Activated CD4-positive, alpha-beta T cell treated with anti-CD3 and anti-CD28 coated beads, Interleukin-2, Interleukin-6, amounts not matched to agents 100 ng/mL and 50 ng/mL, durations not matched to agents 16 hours and 8 hours (primary cell): ENCODE measurements at regions not wholly inside any gene's neighbourhood (a gene's known extent, or its start where the extent isn't known, plus 50 kb on each side); places are given as distances from the start of the nearest gene placed in this dataset.
A peak's percentile ranks its signal among the peaks of the same experiment; 100 is the strongest.

ENCODE experiments used
- DNase-seq: peaks from one replicate; pipeline ENCODE4 v3.0.0-alpha.2; 2020

- no peak for DNase-seq
These were observed 373.1 kb downstream of the ETS1 start for GRCh38 chr11:128214263-128214662.

- DNase-seq = no peak
These were observed 373.9 kb downstream of the ETS1 start for GRCh38 chr11:128213461-128213860.

GRCh38 chr11:128212324-128212723 is 375.0 kb downstream of the ETS1 start:
- DNase-seq = no peak

GRCh38 chr11:128210148-128210940 is 377.0 kb downstream of the ETS1 start:
- no peak for DNase-seq

GRCh38 chr11:128209138-128209435 is 378.3 kb downstream of the ETS1 start:
- no peak for DNase-seq

- no peak for DNase-seq
These were observed 378.8 kb downstream of the ETS1 start for GRCh38 chr11:128208329-128209137.

GRCh38 chr11:128207861-128208321 is 379.5 kb downstream of the ETS1 start:
- DNase-seq = no peak

GRCh38 chr11:128206461-128206860 is 380.9 kb downstream of the ETS1 start:
- no peak for DNase-seq

- no peak for DNase-seq
These were observed 381.6 kb downstream of the ETS1 start for GRCh38 chr11:128205796-128206195.

GRCh38 chr11:128204898-128205297 is 382.5 kb downstream of the ETS1 start:
- no peak for DNase-seq

- no peak for DNase-seq
These were observed 385.6 kb downstream of the ETS1 start for GRCh38 chr11:128201801-128202200.

GRCh38 chr11:128201009-128201408 is 386.3 kb downstream of the ETS1 start:
- DNase-seq = peak; percentile 76

GRCh38 chr11:128200467-128200866 is 386.9 kb downstream of the ETS1 start:
- DNase-seq = peak; percentile 38

GRCh38 chr11:128198216-128198772 is 389.1 kb downstream of the ETS1 start:
- DNase-seq = no peak

GRCh38 chr11:128196235-128196634 is 391.1 kb downstream of the ETS1 start:
- DNase-seq = no peak

- DNase-seq = peak; percentile 37
These were observed 391.6 kb downstream of the ETS1 start for GRCh38 chr11:128195756-128196155.

- peak; percentile 83 for DNase-seq
These were observed 392.2 kb downstream of the ETS1 start for GRCh38 chr11:128195057-128195751.

GRCh38 chr11:128194216-128194615 is 393.1 kb downstream of the ETS1 start:
- no peak for DNase-seq

- peak; percentile 43 for DNase-seq
These were observed 393.7 kb downstream of the ETS1 start for GRCh38 chr11:128193615-128194014.

- peak; percentile 24 for DNase-seq
These were observed 397.0 kb downstream of the ETS1 start for GRCh38 chr11:128190312-128190711.

- DNase-seq = no peak
These were observed 397.5 kb downstream of the ETS1 start for GRCh38 chr11:128189823-128190222.

GRCh38 chr11:128188346-128189004 is 398.9 kb downstream of the ETS1 start:
- no peak for DNase-seq

- no peak for DNase-seq
These were observed 399.5 kb downstream of the ETS1 start for GRCh38 chr11:128187835-128188234.
